GM12875 (cell line): ENCODE measurements at regions not wholly inside any gene's neighbourhood (a gene's known extent, or its start where the extent isn't known, plus 50 kb on each side); places are given as distances from the start of the nearest gene placed in this dataset.
"Not testable (repeated sequence)": the region's sequence is repeated elsewhere in the genome, so short reads cannot be mapped to it uniquely, and the experiment has no call there.

ENCODE experiments used
- H3K4me3 ChIP-seq: one replicate; pipeline ENCODE4 v1.5.1; 2011; ENCODE audit warnings: low read depth, low read length, control low read depth
- CTCF ChIP-seq: IDR thresholded peaks from 2 replicates; pipeline ENCODE4 v1.5.1; 2011; ENCODE audit warnings: low read depth, mild to moderate bottlenecking, control low read depth, inconsistent platforms, low read length, moderate library complexity, borderline replicate concordance; ENCODE audit not compliant: insufficient read depth

GRCh38 chr3:187516446-187517185, 148.4 kb downstream of the RTP4 start:
- H3K4me3 ChIP-seq: no peak overlapping the region
- no peak for TF ChIP-seq CTCF

- no peak for TF ChIP-seq CTCF
- H3K4me3 ChIP-seq: no peak overlapping the region
Observed at GRCh38 chr3:187507905-187508304, 139.7 kb downstream of the RTP4 start.

- TF ChIP-seq CTCF: no peak
Observed at GRCh38 chr3:187507266-187507665, 139.1 kb downstream of the RTP4 start.

GRCh38 chr3:187504435-187504834, 136.2 kb downstream of the RTP4 start:
- TF ChIP-seq CTCF: no peak
- no peak overlapping the region for H3K4me3 ChIP-seq

More at GRCh38 chr3:187507266-187507665, 139.1 kb downstream of the RTP4 start:
- H3K4me3 ChIP-seq: no peak overlapping the region

GRCh38 chr3:187498211-187498724, 130.1 kb downstream of the RTP4 start:
- TF ChIP-seq CTCF: no peak
- H3K4me3 ChIP-seq: no peak overlapping the region

GRCh38 chr3:187497052-187497451, 128.9 kb downstream of the RTP4 start:
- no peak overlapping the region for H3K4me3 ChIP-seq
- no peak for TF ChIP-seq CTCF

GRCh38 chr3:187494056-187494455, 125.9 kb downstream of the RTP4 start:
- not testable (repeated sequence) for H3K4me3 ChIP-seq
